ENCODE measurements at regions not wholly inside any gene's neighbourhood (a gene's known extent, or its start where the extent isn't known, plus 50 kb on each side); places are given as distances from the start of the nearest gene placed in this dataset.

DNA sequence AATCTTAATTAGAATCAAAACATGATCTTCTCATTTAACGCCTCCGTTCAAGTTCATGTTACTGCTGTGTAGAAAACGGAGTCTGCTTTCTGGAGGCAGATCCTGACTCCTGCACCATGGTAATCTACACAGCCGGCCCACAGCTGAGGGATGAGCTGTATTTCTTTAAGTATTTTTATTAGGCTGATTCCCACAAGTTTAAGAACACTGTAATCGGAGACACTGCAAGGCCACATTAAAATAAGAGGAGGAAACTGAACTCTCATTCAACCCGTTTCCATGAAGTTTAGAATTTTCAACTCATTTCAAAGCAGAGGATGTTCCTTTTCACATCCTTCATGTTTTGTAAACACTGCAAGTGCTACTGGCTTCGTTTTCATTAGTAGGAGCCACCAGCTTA is 372.2 kb downstream of the NFIB start:
- TF ChIP-seq POLR2AphosphoS5 (IDR thresholded peaks at IDR 0.05; ENCODE audit: low read depth, low read length) (no peak), SIN3A (IDR thresholded peaks at IDR 0.05; ENCODE audit: borderline replicate concordance, insufficient read depth, low read depth, low read length) (no peak)
- TF ChIP-seq, protein P1, sequence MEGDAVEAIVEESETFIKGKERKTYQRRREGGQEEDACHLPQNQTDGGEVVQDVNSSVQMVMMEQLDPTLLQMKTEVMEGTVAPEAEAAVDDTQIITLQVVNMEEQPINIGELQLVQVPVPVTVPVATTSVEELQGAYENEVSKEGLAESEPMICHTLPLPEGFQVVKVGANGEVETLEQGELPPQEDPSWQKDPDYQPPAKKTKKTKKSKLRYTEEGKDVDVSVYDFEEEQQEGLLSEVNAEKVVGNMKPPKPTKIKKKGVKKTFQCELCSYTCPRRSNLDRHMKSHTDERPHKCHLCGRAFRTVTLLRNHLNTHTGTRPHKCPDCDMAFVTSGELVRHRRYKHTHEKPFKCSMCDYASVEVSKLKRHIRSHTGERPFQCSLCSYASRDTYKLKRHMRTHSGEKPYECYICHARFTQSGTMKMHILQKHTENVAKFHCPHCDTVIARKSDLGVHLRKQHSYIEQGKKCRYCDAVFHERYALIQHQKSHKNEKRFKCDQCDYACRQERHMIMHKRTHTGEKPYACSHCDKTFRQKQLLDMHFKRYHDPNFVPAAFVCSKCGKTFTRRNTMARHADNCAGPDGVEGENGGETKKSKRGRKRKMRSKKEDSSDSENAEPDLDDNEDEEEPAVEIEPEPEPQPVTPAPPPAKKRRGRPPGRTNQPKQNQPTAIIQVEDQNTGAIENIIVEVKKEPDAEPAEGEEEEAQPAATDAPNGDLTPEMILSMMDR (IDR thresholded peaks at IDR 0.05) = no peak
- TF ChIP-seq, protein P2, sequence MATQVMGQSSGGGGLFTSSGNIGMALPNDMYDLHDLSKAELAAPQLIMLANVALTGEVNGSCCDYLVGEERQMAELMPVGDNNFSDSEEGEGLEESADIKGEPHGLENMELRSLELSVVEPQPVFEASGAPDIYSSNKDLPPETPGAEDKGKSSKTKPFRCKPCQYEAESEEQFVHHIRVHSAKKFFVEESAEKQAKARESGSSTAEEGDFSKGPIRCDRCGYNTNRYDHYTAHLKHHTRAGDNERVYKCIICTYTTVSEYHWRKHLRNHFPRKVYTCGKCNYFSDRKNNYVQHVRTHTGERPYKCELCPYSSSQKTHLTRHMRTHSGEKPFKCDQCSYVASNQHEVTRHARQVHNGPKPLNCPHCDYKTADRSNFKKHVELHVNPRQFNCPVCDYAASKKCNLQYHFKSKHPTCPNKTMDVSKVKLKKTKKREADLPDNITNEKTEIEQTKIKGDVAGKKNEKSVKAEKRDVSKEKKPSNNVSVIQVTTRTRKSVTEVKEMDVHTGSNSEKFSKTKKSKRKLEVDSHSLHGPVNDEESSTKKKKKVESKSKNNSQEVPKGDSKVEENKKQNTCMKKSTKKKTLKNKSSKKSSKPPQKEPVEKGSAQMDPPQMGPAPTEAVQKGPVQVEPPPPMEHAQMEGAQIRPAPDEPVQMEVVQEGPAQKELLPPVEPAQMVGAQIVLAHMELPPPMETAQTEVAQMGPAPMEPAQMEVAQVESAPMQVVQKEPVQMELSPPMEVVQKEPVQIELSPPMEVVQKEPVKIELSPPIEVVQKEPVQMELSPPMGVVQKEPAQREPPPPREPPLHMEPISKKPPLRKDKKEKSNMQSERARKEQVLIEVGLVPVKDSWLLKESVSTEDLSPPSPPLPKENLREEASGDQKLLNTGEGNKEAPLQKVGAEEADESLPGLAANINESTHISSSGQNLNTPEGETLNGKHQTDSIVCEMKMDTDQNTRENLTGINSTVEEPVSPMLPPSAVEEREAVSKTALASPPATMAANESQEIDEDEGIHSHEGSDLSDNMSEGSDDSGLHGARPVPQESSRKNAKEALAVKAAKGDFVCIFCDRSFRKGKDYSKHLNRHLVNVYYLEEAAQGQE (IDR thresholded peaks at IDR 0.05; ENCODE audit: insufficient read depth in 1 of 2, low read depth in 2 of 2, low read length in 1 of 2) = no peak
